HepG2 (cell line): ENCODE measurements at regions not wholly inside any gene's neighbourhood (a gene's known extent, or its start where the extent isn't known, plus 50 kb on each side); places are given as distances from the start of the nearest gene placed in this dataset.

Experiments used
- ATAC-seq: fragments of 200-7000 bp; cut with Tn5 transposase; 3 replicates; pipeline ENCODE4 v1.9.1; 2020; ENCODE audit warnings: mild to moderate bottlenecking, moderate library complexity
- BruUV-seq: library from RNA; stranded (reverse); fragments of 400-500 nt; replicated peaks from 2 replicates; lab custom pipeline; 2021; lab: Mats Ljungman, UMichigan
- CTCF ChIA-PET: fragments of 300-600 bp; formaldehyde crosslinking; extraction: SDS; loops from one replicate; lab custom pipeline; 2021; ENCODE audit warnings: low total read pairs, inconsistent platforms, low intra/inter-chr PET ratio; lab: Yijun Ruan, JAX
- POLR2A ChIA-PET: fragments of 350-600 bp; sonication (Branson Sonifier 250); formaldehyde crosslinking; loops from one replicate; lab custom pipeline; 2020; ENCODE audit warnings: antibody characterized with exemption, inconsistent platforms; lab: Yijun Ruan, JAX
- DNase-seq: peaks from one replicate; pipeline ENCODE4 v3.0.0-alpha.2; 2015; ENCODE audit warnings: low spot score
- FAIRE-seq: peaks from 3 replicates; lab custom pipeline; 2011; peaks lifted over from hg19 to GRCh38; lab: Jason Lieb, UNC
- H2AFZ ChIP-seq: one replicate; pipeline ENCODE4 v1.6.1; 2011; ENCODE audit warnings: low read length, inconsistent platforms
- H3K27ac ChIP-seq: fragments of 300-600 bp; 3 replicates; pipeline ENCODE4 v1.8.0; 2011; ENCODE audit warnings: mixed run types, mild to moderate bottlenecking, mixed read lengths, low read length, inconsistent platforms; ENCODE audit not compliant: insufficient read depth; ENCODE audit errors: extremely low read length
- H3K27me3 ChIP-seq, 2 experiments: fragments of 200-600 bp in 1 of 2; 2 replicates in 1 of 2; 3 replicates in 1 of 2; pipeline versions ENCODE4 v1.6.0 to v1.8.0; 2011; ENCODE audit warnings: low read length in 2 of 2, mild to moderate bottlenecking in 2 of 2, moderate library complexity in 2 of 2, inconsistent platforms in 1 of 2; ENCODE audit not compliant: insufficient read depth in 2 of 2, control insufficient read depth in 1 of 2
- H3K36me3 ChIP-seq, 2 experiments: fragments of 200-600 bp in 1 of 2; replicated peaks in 1 of 2; 2 replicates in 1 of 2; 3 replicates in 1 of 2; pipeline versions ENCODE4 v1.5.1 to v1.8.0; 2011; ENCODE audit warnings: low read length in 2 of 2, inconsistent platforms in 1 of 2; ENCODE audit not compliant: insufficient read depth in 2 of 2, control insufficient read depth in 1 of 2
- H3K4me1 ChIP-seq: 2 replicates; pipeline ENCODE4 v1.5.1; 2012; ENCODE audit warnings: low read length, inconsistent platforms; ENCODE audit not compliant: insufficient read depth
- H3K4me2 ChIP-seq: 2 replicates; pipeline ENCODE4 v1.6.0; 2011; ENCODE audit warnings: low read depth, low read length, inconsistent platforms
- H3K4me3 ChIP-seq, 3 experiments: fragments of 200-600 bp in 1 of 3; sonication (generic), shearing (Covaris generic) in 1 of 3; replicated peaks in 1 of 3; 2 replicates each; pipeline ENCODE4 v1.5.1; 2011 to 2016; ENCODE audit warnings: low read length in 3 of 3, inconsistent platforms in 2 of 3, low read depth in 2 of 3, mild to moderate bottlenecking in 2 of 3, control low read depth in 1 of 3, mixed read lengths in 1 of 3; ENCODE audit not compliant: insufficient read depth in 1 of 3
- H3K79me2 ChIP-seq: one replicate; pipeline ENCODE4 v1.6.1; 2011; ENCODE audit warnings: low read length, inconsistent platforms; ENCODE audit not compliant: insufficient read depth
- H3K9ac ChIP-seq: 2 replicates; pipeline ENCODE4 v1.6.0; 2011; ENCODE audit warnings: mild to moderate bottlenecking, low read depth, low read length, inconsistent platforms; ENCODE audit not compliant: insufficient read depth
- H3K9me3 ChIP-seq: 2 replicates; pipeline ENCODE4 v1.5.1; 2012; ENCODE audit warnings: mild to moderate bottlenecking, low read length
- H4K20me1 ChIP-seq: 2 replicates; pipeline ENCODE4 v1.6.0; 2011; ENCODE audit warnings: inconsistent platforms, mild to moderate bottlenecking, low read length, moderate library complexity; ENCODE audit not compliant: insufficient read depth
- ETV5 ChIP-seq: IDR thresholded peaks from 2 replicates; pipeline ENCODE4 v1.6.1; 2018; ENCODE audit warnings: missing biosample characterization, missing genetic modification reagents, inconsistent platforms, borderline replicate concordance
- ETV6 ChIP-seq: sonication (generic); formaldehyde crosslinking; conservative IDR thresholded peaks from 2 replicates; pipeline ENCODE4 v1.4.0; 2020; ENCODE audit warnings: missing genetic modification reagents
- MEIS2 ChIP-seq: sonication (generic); formaldehyde crosslinking; IDR thresholded peaks from 2 replicates; pipeline ENCODE4 v1.9.0; 2021; ENCODE audit warnings: mild to moderate bottlenecking, missing genetic modification reagents
- TBX2 ChIP-seq: sonication (generic); formaldehyde crosslinking; IDR thresholded peaks from 2 replicates; pipeline ENCODE4 v1.5.0; 2020; ENCODE audit warnings: missing genetic modification reagents, mild to moderate bottlenecking, borderline replicate concordance
- YY1 ChIP-seq: IDR thresholded peaks from 2 replicates; pipeline ENCODE4 v1.6.1; 2011; ENCODE audit warnings: low read length, low read depth, moderate library complexity, mild to moderate bottlenecking; ENCODE audit not compliant: insufficient read depth, insufficient replicate concordance
- ZFP36 ChIP-seq: fragments of 150-350 bp; IDR thresholded peaks from 2 replicates; pipeline ENCODE4 v1.6.1; 2018; ENCODE audit warnings: borderline replicate concordance, low read length, low read depth; ENCODE audit not compliant: partially characterized antibody
- ZMYM4 ChIP-seq: sonication (generic); formaldehyde crosslinking; IDR thresholded peaks from 2 replicates; pipeline ENCODE4 v1.8.1; 2023; ENCODE audit warnings: mild to moderate bottlenecking, missing genetic modification reagents
- ZNF205 ChIP-seq: IDR thresholded peaks from 2 replicates; pipeline ENCODE4 v1.6.1; 2018; ENCODE audit warnings: missing biosample characterization, missing genetic modification reagents
- ZNF33B ChIP-seq: sonication (generic); formaldehyde crosslinking; IDR thresholded peaks from 2 replicates; pipeline ENCODE4 v1.5.1; 2020; ENCODE audit warnings: mild to moderate bottlenecking, missing genetic modification reagents
- ZNF7 ChIP-seq: IDR thresholded peaks from 2 replicates; pipeline ENCODE4 v1.6.1; 2016; ENCODE audit warnings: missing biosample characterization, missing genetic modification reagents
- WGBS: methylation state at CpG from one replicate; pipeline ENCODE4 v1.1.6; 2017; ENCODE audit warnings: low lambda C conversion rate; 5-methylcytosine and 5-hydroxymethylcytosine counted together
- in situ Hi-C: cut with HindIII; loops from 2 replicates; pipeline ENCODE4 v1.10.0; 2017; ENCODE audit warnings: low pct_unique_long_range_greater_than_20kb; ENCODE audit not compliant: extremely low pct_ligation_motif_present
- intact Hi-C: fragments of 100-400 bp; cut with micrococcal nuclease; formaldehyde crosslinking; loops from one replicate; pipeline ENCODE4 v1.10.0; 2022; ENCODE audit not compliant: unreplicated experiment
- TF ChIP-seq, protein P1 (sequence below): sonication (generic); formaldehyde crosslinking; IDR thresholded peaks from 2 replicates; pipeline ENCODE4 v1.4.0; 2020; ENCODE audit warnings: missing genetic modification reagents
- TF ChIP-seq, protein P2 (sequence below): fragments of 450-650 bp; IDR thresholded peaks from 2 replicates; pipeline ENCODE4 v1.6.1; 2017; ENCODE audit warnings: mild to moderate bottlenecking
- TF ChIP-seq, protein P3 (sequence below): sonication (generic); formaldehyde crosslinking; IDR thresholded peaks from 2 replicates; pipeline ENCODE4 v1.4.0; 2020; ENCODE audit warnings: mild to moderate bottlenecking, missing genetic modification reagents, borderline replicate concordance
- TF ChIP-seq, protein P4 (sequence below): sonication (generic); formaldehyde crosslinking; IDR thresholded peaks from 2 replicates; pipeline ENCODE4 v1.4.0; 2020; ENCODE audit warnings: missing genetic modification reagents, borderline replicate concordance
- TF ChIP-seq, protein P5 (sequence below): sonication (generic); formaldehyde crosslinking; conservative IDR thresholded peaks from 2 replicates; pipeline ENCODE4 v1.8.0; 2022; ENCODE audit warnings: mild to moderate bottlenecking, moderate library complexity, missing genetic modification reagents

DNA sequence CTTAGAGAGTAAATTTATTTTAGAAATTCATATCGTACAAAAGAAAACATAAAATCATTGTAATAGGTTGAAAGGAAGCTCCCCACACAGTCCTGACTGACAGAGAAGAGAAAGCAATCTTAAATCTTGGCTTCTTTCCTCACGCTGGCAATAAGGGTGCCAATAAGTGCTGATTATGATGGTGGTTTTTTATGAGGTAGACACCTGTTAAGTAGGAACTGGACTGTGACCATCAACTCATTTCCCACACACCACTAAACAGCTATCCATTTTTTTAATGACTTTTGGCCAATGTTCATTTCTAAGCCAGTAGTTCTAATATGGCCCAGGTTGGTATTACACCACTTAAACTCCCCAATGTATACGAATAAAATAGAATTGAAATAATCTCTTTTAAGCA is 893.5 kb upstream of the NUDT12 start (continued):
- no peak for TF ChIP-seq ZMYM4 (CRISPR knock-in tag)
- no peak for TF ChIP-seq ZNF33B (CRISPR knock-in tag)
- no peak for TF ChIP-seq TBX2 (CRISPR knock-in tag)
- TF ChIP-seq ZNF7 (CRISPR knock-in tag) = no peak
- TF ChIP-seq ZNF205 (CRISPR knock-in tag) = no peak
- no peak for TF ChIP-seq ETV6 (CRISPR knock-in tag)
- TF ChIP-seq, protein P1, sequence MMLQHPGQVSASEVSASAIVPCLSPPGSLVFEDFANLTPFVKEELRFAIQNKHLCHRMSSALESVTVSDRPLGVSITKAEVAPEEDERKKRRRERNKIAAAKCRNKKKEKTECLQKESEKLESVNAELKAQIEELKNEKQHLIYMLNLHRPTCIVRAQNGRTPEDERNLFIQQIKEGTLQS = no peak
- TF ChIP-seq, protein P2, sequence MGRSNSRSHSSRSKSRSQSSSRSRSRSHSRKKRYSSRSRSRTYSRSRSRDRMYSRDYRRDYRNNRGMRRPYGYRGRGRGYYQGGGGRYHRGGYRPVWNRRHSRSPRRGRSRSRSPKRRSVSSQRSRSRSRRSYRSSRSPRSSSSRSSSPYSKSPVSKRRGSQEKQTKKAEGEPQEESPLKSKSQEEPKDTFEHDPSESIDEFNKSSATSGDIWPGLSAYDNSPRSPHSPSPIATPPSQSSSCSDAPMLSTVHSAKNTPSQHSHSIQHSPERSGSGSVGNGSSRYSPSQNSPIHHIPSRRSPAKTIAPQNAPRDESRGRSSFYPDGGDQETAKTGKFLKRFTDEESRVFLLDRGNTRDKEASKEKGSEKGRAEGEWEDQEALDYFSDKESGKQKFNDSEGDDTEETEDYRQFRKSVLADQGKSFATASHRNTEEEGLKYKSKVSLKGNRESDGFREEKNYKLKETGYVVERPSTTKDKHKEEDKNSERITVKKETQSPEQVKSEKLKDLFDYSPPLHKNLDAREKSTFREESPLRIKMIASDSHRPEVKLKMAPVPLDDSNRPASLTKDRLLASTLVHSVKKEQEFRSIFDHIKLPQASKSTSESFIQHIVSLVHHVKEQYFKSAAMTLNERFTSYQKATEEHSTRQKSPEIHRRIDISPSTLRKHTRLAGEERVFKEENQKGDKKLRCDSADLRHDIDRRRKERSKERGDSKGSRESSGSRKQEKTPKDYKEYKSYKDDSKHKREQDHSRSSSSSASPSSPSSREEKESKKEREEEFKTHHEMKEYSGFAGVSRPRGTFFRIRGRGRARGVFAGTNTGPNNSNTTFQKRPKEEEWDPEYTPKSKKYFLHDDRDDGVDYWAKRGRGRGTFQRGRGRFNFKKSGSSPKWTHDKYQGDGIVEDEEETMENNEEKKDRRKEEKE = no peak

DNA sequence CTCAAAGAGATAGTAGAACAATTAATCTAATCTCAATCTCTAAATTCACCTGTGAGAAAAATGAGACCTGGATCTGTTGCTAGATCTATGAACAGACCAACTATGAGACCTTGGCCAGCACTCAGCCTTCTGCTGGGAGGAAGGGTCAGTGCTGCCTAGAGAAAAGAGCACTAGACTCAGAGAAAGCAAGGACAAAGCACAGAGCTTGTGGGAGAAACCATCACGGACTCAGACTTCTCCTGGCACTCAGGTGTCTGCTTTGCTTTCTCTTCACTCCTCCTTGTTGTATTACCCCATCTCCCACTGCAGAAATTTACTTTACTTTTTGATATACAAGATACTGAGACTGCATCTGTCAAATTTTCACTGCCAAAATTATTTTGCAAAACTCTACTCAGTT is 890.0 kb upstream of the NUDT12 start:
- ATAC-seq = peak; percentile 34; the same call in 1 of the 3 replicates
- Histone ChIP-seq H3K4me2 (no peak overlapping the region), H2AFZ (no peak overlapping the region), H3K9me3 (no peaks in the 10 kb centered on the region), H3K27me3 (no peaks in the 10 kb centered on the region), H4K20me1 (no peaks in the 10 kb centered on the region), H3K79me2 (no peaks in the 10 kb centered on the region), H3K9ac (no peak overlapping the region), H3K4me1 (no peaks in the 10 kb centered on the region), H3K27ac (no peak overlapping the region), H3K4me3 (no peak overlapping the region), H3K36me3 (no peaks in the 10 kb centered on the region)
- no TSS peak for BruUV-seq
- ChIA-PET CTCF (no interaction called here), POLR2A (no interaction called here)
- FAIRE-seq = no peak
- DNase-seq = no peak
- 13% methylated on average over 1 of the region's 1 CpG for WGBS
- in situ Hi-C loops (no loop called here), intact Hi-C loops (no loop called here)
- TF ChIP-seq YY1 = no peak
- no peak for TF ChIP-seq ETV5
- TF ChIP-seq ZFP36 = no peak
- TF ChIP-seq, protein P3, sequence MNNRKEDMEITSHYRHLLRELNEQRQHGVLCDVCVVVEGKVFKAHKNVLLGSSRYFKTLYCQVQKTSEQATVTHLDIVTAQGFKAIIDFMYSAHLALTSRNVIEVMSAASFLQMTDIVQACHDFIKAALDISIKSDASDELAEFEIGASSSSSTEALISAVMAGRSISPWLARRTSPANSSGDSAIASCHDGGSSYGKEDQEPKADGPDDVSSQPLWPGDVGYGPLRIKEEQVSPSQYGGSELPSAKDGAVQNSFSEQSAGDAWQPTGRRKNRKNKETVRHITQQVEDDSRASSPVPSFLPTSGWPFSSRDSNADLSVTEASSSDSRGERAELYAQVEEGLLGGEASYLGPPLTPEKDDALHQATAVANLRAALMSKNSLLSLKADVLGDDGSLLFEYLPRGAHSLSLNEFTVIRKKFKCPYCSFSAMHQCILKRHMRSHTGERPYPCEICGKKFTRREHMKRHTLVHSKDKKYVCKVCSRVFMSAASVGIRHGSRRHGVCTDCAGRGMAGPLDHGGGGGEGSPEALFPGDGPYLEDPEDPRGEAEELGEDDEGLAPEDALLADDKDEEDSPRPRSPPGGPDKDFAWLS (CRISPR knock-in tag) = no peak
- TF ChIP-seq, protein P4, sequence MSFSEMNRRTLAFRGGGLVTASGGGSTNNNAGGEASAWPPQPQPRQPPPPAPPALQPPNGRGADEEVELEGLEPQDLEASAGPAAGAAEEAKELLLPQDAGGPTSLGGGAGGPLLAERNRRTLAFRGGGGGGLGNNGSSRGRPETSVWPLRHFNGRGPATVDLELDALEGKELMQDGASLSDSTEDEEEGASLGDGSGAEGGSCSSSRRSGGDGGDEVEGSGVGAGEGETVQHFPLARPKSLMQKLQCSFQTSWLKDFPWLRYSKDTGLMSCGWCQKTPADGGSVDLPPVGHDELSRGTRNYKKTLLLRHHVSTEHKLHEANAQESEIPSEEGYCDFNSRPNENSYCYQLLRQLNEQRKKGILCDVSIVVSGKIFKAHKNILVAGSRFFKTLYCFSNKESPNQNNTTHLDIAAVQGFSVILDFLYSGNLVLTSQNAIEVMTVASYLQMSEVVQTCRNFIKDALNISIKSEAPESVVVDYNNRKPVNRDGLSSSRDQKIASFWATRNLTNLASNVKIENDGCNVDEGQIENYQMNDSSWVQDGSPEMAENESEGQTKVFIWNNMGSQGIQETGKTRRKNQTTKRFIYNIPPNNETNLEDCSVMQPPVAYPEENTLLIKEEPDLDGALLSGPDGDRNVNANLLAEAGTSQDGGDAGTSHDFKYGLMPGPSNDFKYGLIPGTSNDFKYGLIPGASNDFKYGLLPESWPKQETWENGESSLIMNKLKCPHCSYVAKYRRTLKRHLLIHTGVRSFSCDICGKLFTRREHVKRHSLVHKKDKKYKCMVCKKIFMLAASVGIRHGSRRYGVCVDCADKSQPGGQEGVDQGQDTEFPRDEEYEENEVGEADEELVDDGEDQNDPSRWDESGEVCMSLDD (CRISPR knock-in tag) = no peak
- TF ChIP-seq MEIS2 = no peak
- TF ChIP-seq, protein P5, sequence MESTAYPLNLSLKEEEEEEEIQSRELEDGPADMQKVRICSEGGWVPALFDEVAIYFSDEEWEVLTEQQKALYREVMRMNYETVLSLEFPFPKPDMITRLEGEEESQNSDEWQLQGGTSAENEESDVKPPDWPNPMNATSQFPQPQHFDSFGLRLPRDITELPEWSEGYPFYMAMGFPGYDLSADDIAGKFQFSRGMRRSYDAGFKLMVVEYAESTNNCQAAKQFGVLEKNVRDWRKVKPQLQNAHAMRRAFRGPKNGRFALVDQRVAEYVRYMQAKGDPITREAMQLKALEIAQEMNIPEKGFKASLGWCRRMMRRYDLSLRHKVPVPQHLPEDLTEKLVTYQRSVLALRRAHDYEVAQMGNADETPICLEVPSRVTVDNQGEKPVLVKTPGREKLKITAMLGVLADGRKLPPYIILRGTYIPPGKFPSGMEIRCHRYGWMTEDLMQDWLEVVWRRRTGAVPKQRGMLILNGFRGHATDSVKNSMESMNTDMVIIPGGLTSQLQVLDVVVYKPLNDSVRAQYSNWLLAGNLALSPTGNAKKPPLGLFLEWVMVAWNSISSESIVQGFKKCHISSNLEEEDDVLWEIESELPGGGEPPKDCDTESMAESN (CRISPR knock-in tag) = no peak
